PC-3 (cell line): ENCODE measurements at regions not wholly inside any gene's neighbourhood (a gene's known extent, or its start where the extent isn't known, plus 50 kb on each side); places are given as distances from the start of the nearest gene placed in this dataset.

Experiments
- ATAC-seq: fragments of 200-7000 bp; cut with Tn5 transposase; 2 replicates; pipeline ENCODE4 v1.9.1; 2020; ENCODE audit warnings: mild to moderate bottlenecking, moderate library complexity
- BruUV-seq: library from RNA; stranded (reverse); fragments of 400-500 nt; replicated peaks from 2 replicates; lab custom pipeline; 2021; lab: Mats Ljungman, UMichigan
- CTCF ChIA-PET: fragments of 300-600 bp; sonication (Branson Sonifier 250); formaldehyde crosslinking; loops from one replicate; lab custom pipeline; 2022; ENCODE audit warnings: antibody characterized with exemption; lab: Charles Lee
- POLR2A ChIA-PET: fragments of 300-600 bp; sonication (Branson Sonifier 250); formaldehyde crosslinking; loops from one replicate; lab custom pipeline; 2022; ENCODE audit warnings: antibody characterized with exemption; ENCODE audit not compliant: unreplicated experiment; lab: Charles Lee
- DNase-seq: peaks from one replicate; pipeline ENCODE4 v3.0.0-alpha.2; 2015
- H2AFZ ChIP-seq: fragments of 300-600 bp; sonication (generic); 2 replicates; pipeline ENCODE4 v1.6.0; 2016; ENCODE audit warnings: antibody characterized with exemption, low read length
- H3F3A ChIP-seq: fragments of 300-600 bp; sonication (generic); one replicate; pipeline ENCODE4 v1.6.0; 2017; ENCODE audit warnings: antibody characterized with exemption, low read length, control low read depth, mild to moderate bottlenecking; ENCODE audit not compliant: unreplicated experiment
- H3K27ac ChIP-seq: fragments of 300-600 bp; sonication (generic); 2 replicates; pipeline ENCODE4 v1.5.1; 2016; ENCODE audit warnings: mild to moderate bottlenecking, low read length
- H3K27me3 ChIP-seq: fragments of 300-600 bp; sonication (generic); 2 replicates; pipeline ENCODE4 v1.6.1; 2016; ENCODE audit warnings: low read length, mixed read lengths
- H3K36me3 ChIP-seq: fragments of 300-600 bp; sonication (generic); 2 replicates; pipeline ENCODE4 v1.6.1; 2016; ENCODE audit warnings: low read depth, mixed run types, low read length, mixed read lengths
- H3K4me1 ChIP-seq: fragments of 300-600 bp; sonication (generic); 2 replicates; pipeline ENCODE4 v1.5.1; 2016; ENCODE audit warnings: low read length; ENCODE audit not compliant: insufficient read depth
- H3K4me2 ChIP-seq: fragments of 300-600 bp; sonication (generic); 2 replicates; pipeline ENCODE4 v1.6.0; 2016; ENCODE audit warnings: low read length
- H3K4me3 ChIP-seq: fragments of 300-600 bp; sonication (generic); 2 replicates; pipeline ENCODE4 v1.5.1; 2016; ENCODE audit warnings: mild to moderate bottlenecking, low read length, mixed read lengths
- H3K79me2 ChIP-seq: fragments of 300-600 bp; sonication (generic); 2 replicates; pipeline ENCODE4 v1.6.1; 2017; ENCODE audit warnings: low read length, mixed read lengths
- H3K9ac ChIP-seq: fragments of 300-600 bp; sonication (generic); 2 replicates; pipeline ENCODE4 v1.6.0; 2016; ENCODE audit warnings: mild to moderate bottlenecking, low read length
- H3K9me2 ChIP-seq: fragments of 300-600 bp; sonication (generic); replicated peaks from 2 replicates; pipeline ENCODE4 v1.6.1; 2016; ENCODE audit warnings: mixed run types, low read length, mixed read lengths
- H3K9me3 ChIP-seq: fragments of 300-600 bp; sonication (generic); 2 replicates; pipeline ENCODE4 v1.6.1; 2016; ENCODE audit warnings: low read length, mixed read lengths
- H4K20me1 ChIP-seq: fragments of 300-600 bp; sonication (generic); 2 replicates; pipeline ENCODE4 v1.6.1; 2016; ENCODE audit warnings: low read length, mixed read lengths
- EZH2 ChIP-seq: fragments of 300-600 bp; sonication (generic); IDR thresholded peaks from one replicate; pipeline ENCODE4 v1.6.1; 2017; ENCODE audit warnings: antibody characterized with exemption, mild to moderate bottlenecking, low read length; ENCODE audit not compliant: unreplicated experiment
- EZH2phosphoT487 ChIP-seq: fragments of 300-600 bp; sonication (generic); IDR thresholded peaks from 2 replicates; pipeline ENCODE4 v1.6.1; 2018; ENCODE audit warnings: mild to moderate bottlenecking, antibody characterized with exemption, low read length, borderline replicate concordance
- intact Hi-C: fragments of 100-400 bp; cut with micrococcal nuclease; formaldehyde crosslinking; loops from 2 replicates; pipeline ENCODE4 v1.9.0; 2023
- TF ChIP-seq, protein P1 (sequence below): fragments of 300-600 bp; sonication (generic); conservative IDR thresholded peaks from 2 replicates; pipeline ENCODE4 v1.5.1; 2017; ENCODE audit warnings: antibody characterized with exemption, low read depth, mild to moderate bottlenecking, low read length

DNA sequence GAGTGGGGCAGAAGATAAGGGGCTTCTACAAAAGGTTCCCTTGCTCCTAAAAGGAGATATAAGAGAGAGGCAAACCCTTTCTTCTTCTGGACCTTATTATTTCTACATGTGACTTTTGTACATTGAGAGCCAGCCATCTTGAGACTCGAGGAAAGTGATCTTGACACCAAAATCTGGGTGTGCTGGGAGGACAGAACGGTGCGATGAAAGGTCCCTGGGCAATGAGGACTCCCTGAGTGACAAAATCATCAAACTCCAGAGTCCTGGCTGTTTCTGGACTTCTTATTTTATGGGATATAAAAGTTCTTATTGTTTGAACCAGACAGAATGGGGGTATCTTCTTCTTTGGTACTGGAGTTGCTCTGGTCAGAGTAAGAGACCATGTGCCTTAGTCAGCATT is 411.0 kb downstream of the ZNF536 start:
- no peaks in the 10 kb centered on the region for H3K9me2 ChIP-seq
- CTCF ChIA-PET: no interaction called here

DNA sequence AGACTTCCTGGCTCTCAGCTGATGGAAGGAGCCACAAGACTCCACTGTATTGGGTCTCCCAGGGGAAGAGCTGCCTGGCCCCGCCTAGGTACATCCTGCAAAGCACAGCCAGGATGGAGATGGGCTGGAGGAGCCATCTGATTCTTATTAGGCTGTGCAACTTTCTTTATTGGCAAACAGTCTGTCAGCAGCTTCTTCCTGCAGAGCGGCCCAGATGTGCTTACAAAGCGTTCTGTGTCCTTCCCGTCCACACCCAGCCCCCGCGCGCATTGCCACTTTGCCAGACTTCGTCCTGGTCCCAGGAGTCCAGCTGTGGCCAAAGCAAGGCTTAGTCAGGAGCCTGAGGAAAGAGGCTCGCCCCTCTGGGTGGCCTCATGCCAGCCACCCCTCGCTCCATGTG is 409.3 kb downstream of the ZNF536 start:
- Histone ChIP-seq H3F3A (no peaks in the 10 kb centered on the region), H3K36me3 (no peaks in the 10 kb centered on the region), H3K79me2 (no peaks in the 10 kb centered on the region), H3K4me2 (no peak overlapping the region), H3K9me2 (no peaks in the 10 kb centered on the region), H3K9ac (no peak overlapping the region), H3K27me3 (no peaks in the 10 kb centered on the region), H3K4me1 (no peaks in the 10 kb centered on the region), H3K4me3 (no peak overlapping the region), H3K27ac (no peak overlapping the region), H3K9me3 (no peaks in the 10 kb centered on the region), H2AFZ (no peak overlapping the region), H4K20me1 (no peaks in the 10 kb centered on the region)
- intact Hi-C loops: no loop called here
- POLR2A ChIA-PET: no interaction called here
- ATAC-seq (no peak), DNase-seq (no peak)
- TF ChIP-seq, protein P1, sequence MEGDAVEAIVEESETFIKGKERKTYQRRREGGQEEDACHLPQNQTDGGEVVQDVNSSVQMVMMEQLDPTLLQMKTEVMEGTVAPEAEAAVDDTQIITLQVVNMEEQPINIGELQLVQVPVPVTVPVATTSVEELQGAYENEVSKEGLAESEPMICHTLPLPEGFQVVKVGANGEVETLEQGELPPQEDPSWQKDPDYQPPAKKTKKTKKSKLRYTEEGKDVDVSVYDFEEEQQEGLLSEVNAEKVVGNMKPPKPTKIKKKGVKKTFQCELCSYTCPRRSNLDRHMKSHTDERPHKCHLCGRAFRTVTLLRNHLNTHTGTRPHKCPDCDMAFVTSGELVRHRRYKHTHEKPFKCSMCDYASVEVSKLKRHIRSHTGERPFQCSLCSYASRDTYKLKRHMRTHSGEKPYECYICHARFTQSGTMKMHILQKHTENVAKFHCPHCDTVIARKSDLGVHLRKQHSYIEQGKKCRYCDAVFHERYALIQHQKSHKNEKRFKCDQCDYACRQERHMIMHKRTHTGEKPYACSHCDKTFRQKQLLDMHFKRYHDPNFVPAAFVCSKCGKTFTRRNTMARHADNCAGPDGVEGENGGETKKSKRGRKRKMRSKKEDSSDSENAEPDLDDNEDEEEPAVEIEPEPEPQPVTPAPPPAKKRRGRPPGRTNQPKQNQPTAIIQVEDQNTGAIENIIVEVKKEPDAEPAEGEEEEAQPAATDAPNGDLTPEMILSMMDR: no peak
- TF ChIP-seq EZH2phosphoT487 (no peak), EZH2 (no peak)
- CTCF ChIA-PET: no interaction called here
- no TSS peak for BruUV-seq

More for the DNA sequence above, 411.0 kb downstream of the ZNF536 start:
- Histone ChIP-seq H3K36me3 (no peaks in the 10 kb centered on the region), H3K4me1 (no peaks in the 10 kb centered on the region), H4K20me1 (no peaks in the 10 kb centered on the region), H3K4me3 (no peak overlapping the region), H2AFZ (no peak overlapping the region), H3K9me3 (no peaks in the 10 kb centered on the region), H3K27me3 (no peaks in the 10 kb centered on the region), H3K9ac (no peak overlapping the region), H3K79me2 (no peaks in the 10 kb centered on the region), H3F3A (no peaks in the 10 kb centered on the region), H3K4me2 (no peak overlapping the region), H3K27ac (no peak overlapping the region)
- TF ChIP-seq EZH2 (no peak), EZH2phosphoT487 (no peak)
- TF ChIP-seq, protein P1: no peak
- BruUV-seq: no TSS peak
- no peak for ATAC-seq
- no peak for DNase-seq
- POLR2A ChIA-PET: no interaction called here
- intact Hi-C loops: no loop called here

DNA sequence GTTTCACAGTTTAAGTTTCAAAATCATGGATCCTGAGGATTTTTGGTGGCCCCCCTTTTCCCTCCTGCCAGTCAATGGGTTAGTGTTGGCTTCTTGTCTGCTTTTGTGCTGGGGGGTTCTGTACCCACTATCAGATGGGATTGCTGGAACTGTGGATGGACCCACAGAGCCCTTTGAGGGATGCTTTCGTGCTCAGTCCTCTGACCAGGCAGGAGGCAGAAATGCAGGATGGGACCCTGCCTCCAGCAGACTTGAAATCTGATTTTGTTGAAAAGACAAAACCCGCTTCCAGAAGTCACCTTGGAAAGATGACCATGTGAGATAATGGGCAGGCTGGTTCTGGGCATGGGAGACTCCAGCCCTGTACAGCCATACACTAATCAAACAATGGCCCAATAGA is 408.9 kb downstream of the ZNF536 start:
- Histone ChIP-seq H3K4me2 (no peak overlapping the region), H3K9ac (no peak overlapping the region), H3K79me2 (no peaks in the 10 kb centered on the region), H3K9me2 (no peaks in the 10 kb centered on the region), H3K9me3 (no peaks in the 10 kb centered on the region), H3K4me1 (no peaks in the 10 kb centered on the region), H3K36me3 (no peaks in the 10 kb centered on the region), H4K20me1 (no peaks in the 10 kb centered on the region), H3F3A (no peaks in the 10 kb centered on the region), H3K27ac (no peak overlapping the region), H2AFZ (no peak overlapping the region), H3K4me3 (no peak overlapping the region), H3K27me3 (no peaks in the 10 kb centered on the region)
- intact Hi-C loops: no loop called here
- CTCF ChIA-PET: no interaction called here
- POLR2A ChIA-PET: no interaction called here
- no peak for TF ChIP-seq EZH2phosphoT487
- no peak for TF ChIP-seq EZH2
- TF ChIP-seq, protein P1: no peak
- BruUV-seq: no TSS peak
- ATAC-seq (no peak), DNase-seq (no peak)
